ENCODE measurements at regions not wholly inside any gene's neighbourhood (a gene's known extent, or its start where the extent isn't known, plus 50 kb on each side); places are given as distances from the start of the nearest gene placed in this dataset.

- no peak overlapping the region for H3K4me3 ChIP-seq (ENCODE audit: severe bottlenecking)
- no peaks in the 10 kb centered on the region for H3K27me3 ChIP-seq (ENCODE audit: insufficient read depth, poor library complexity, severe bottlenecking)
- ATAC-seq (ENCODE audit: low read depth) (no peak), DNase-seq (ENCODE audit: low spot score) (no peak)
- no peaks in the 10 kb centered on the region for H3K9me3 ChIP-seq (ENCODE audit: severe bottlenecking)
- no peak overlapping the region for H3K27ac ChIP-seq (ENCODE audit: poor library complexity, severe bottlenecking)
- TF ChIP-seq CTCF (IDR thresholded peaks at IDR 0.05; ENCODE audit: poor library complexity, severe bottlenecking): no peak
- H3K4me1 ChIP-seq (ENCODE audit: insufficient read depth, poor library complexity, severe bottlenecking): no peaks in the 10 kb centered on the region
- H3K36me3 ChIP-seq (ENCODE audit: low read depth): no peaks in the 10 kb centered on the region
Observed at GRCh38 chr18:64653068-64653467, 504.2 kb upstream of the LINC00305 start.

GRCh38 chr18:64650068-64650467 lies 501.2 kb upstream of the LINC00305 start:
- TF ChIP-seq CTCF (IDR thresholded peaks at IDR 0.05; ENCODE audit: poor library complexity, severe bottlenecking): no peak
- Histone ChIP-seq H3K36me3 (ENCODE audit: low read depth) (no peaks in the 10 kb centered on the region), H3K27ac (ENCODE audit: poor library complexity, severe bottlenecking) (no peak overlapping the region), H3K4me3 (ENCODE audit: severe bottlenecking) (no peak overlapping the region), H3K27me3 (ENCODE audit: insufficient read depth, poor library complexity, severe bottlenecking) (no peaks in the 10 kb centered on the region), H3K9me3 (ENCODE audit: severe bottlenecking) (no peaks in the 10 kb centered on the region), H3K4me1 (ENCODE audit: insufficient read depth, poor library complexity, severe bottlenecking) (no peaks in the 10 kb centered on the region)
- DNase-seq (ENCODE audit: low spot score) (no peak), ATAC-seq (ENCODE audit: low read depth) (no peak)

GRCh38 chr18:64645753-64646152 lies 496.9 kb upstream of the LINC00305 start:
- Histone ChIP-seq H3K9me3 (ENCODE audit: severe bottlenecking) (no peaks in the 10 kb centered on the region), H3K27me3 (ENCODE audit: insufficient read depth, poor library complexity, severe bottlenecking) (no peaks in the 10 kb centered on the region), H3K36me3 (ENCODE audit: low read depth) (no peaks in the 10 kb centered on the region), H3K4me3 (ENCODE audit: severe bottlenecking) (no peak overlapping the region), H3K4me1 (ENCODE audit: insufficient read depth, poor library complexity, severe bottlenecking) (no peaks in the 10 kb centered on the region), H3K27ac (ENCODE audit: poor library complexity, severe bottlenecking) (no peak overlapping the region)
- DNase-seq (ENCODE audit: low spot score) (no peak), ATAC-seq (ENCODE audit: low read depth) (no peak)
- no peak for TF ChIP-seq CTCF (IDR thresholded peaks at IDR 0.05; ENCODE audit: poor library complexity, severe bottlenecking)

- no peak overlapping the region for H3K27ac ChIP-seq (ENCODE audit: poor library complexity, severe bottlenecking)
- no peak for TF ChIP-seq CTCF (IDR thresholded peaks at IDR 0.05; ENCODE audit: poor library complexity, severe bottlenecking)
- no peak for DNase-seq (ENCODE audit: low spot score)
Observed at GRCh38 chr18:64639536-64639935, 490.6 kb upstream of the LINC00305 start.

GRCh38 chr18:64620971-64621560 lies 472.2 kb upstream of the LINC00305 start:
- ATAC-seq (ENCODE audit: low read depth): no peak
- Histone ChIP-seq H3K4me1 (ENCODE audit: insufficient read depth, poor library complexity, severe bottlenecking) (no peaks in the 10 kb centered on the region), H3K9me3 (ENCODE audit: severe bottlenecking) (no peaks in the 10 kb centered on the region), H3K36me3 (ENCODE audit: low read depth) (no peaks in the 10 kb centered on the region), H3K4me3 (ENCODE audit: severe bottlenecking) (no peak overlapping the region), H3K27ac (ENCODE audit: poor library complexity, severe bottlenecking) (no peak overlapping the region), H3K27me3 (ENCODE audit: insufficient read depth, poor library complexity, severe bottlenecking) (no peaks in the 10 kb centered on the region)
- DNase-seq (ENCODE audit: low spot score): no peak
- no peak for TF ChIP-seq CTCF (IDR thresholded peaks at IDR 0.05; ENCODE audit: poor library complexity, severe bottlenecking)

More at GRCh38 chr18:64639536-64639935, 490.6 kb upstream of the LINC00305 start:
- Histone ChIP-seq H3K36me3 (ENCODE audit: low read depth) (no peaks in the 10 kb centered on the region), H3K27me3 (ENCODE audit: insufficient read depth, poor library complexity, severe bottlenecking) (no peaks in the 10 kb centered on the region), H3K9me3 (ENCODE audit: severe bottlenecking) (no peaks in the 10 kb centered on the region), H3K4me1 (ENCODE audit: insufficient read depth, poor library complexity, severe bottlenecking) (no peaks in the 10 kb centered on the region), H3K4me3 (ENCODE audit: severe bottlenecking) (no peak overlapping the region)
- no peak for ATAC-seq (ENCODE audit: low read depth)

All from RWPE2 (cell line).